GM21786 (cell line): ENCODE measurements at regions not wholly inside any gene's neighbourhood (a gene's known extent, or its start where the extent isn't known, plus 50 kb on each side); places are given as distances from the start of the nearest gene placed in this dataset.
"Not testable (repeated sequence)": the region's sequence is repeated elsewhere in the genome, so short reads cannot be mapped to it uniquely, and the experiment has no call there.

Experiments
- ATAC-seq: cut with Tn5 transposase; IDR thresholded peaks from one replicate; pipeline ENCODE4 v1.9.1; 2021; ENCODE audit not compliant: unreplicated experiment

GRCh38 chr4:158122501-158122900 lies 50.3 kb downstream of the GASK1B start:
- ATAC-seq = no peak

- no peak for ATAC-seq
Measured at GRCh38 chr4:158121161-158121579, 51.7 kb downstream of the GASK1B start.

GRCh38 chr4:158120645-158121151 lies 52.1 kb downstream of the GASK1B start:
- ATAC-seq = not testable (repeated sequence)

- ATAC-seq = no peak
Measured at GRCh38 chr4:158112611-158113010, 60.2 kb downstream of the GASK1B start.

GRCh38 chr4:158111241-158111640 lies 61.6 kb downstream of the GASK1B start:
- ATAC-seq = no peak

- no peak for ATAC-seq
Measured at GRCh38 chr4:158102904-158103303, 69.9 kb downstream of the GASK1B start.

GRCh38 chr4:158099686-158100085 lies 73.1 kb downstream of the GASK1B start:
- ATAC-seq = no peak

GRCh38 chr4:158098802-158099201 lies 74.0 kb downstream of the GASK1B start:
- no peak for ATAC-seq

GRCh38 chr4:158094413-158095134 lies 78.3 kb downstream of the GASK1B start:
- no peak for ATAC-seq

GRCh38 chr4:158090323-158090722 lies 82.5 kb downstream of the GASK1B start:
- ATAC-seq = no peak

GRCh38 chr4:158089897-158090296 lies 82.9 kb downstream of the GASK1B start:
- ATAC-seq = not testable (repeated sequence)

- ATAC-seq = no peak
Measured at GRCh38 chr4:158080354-158080753, 92.5 kb downstream of the GASK1B start.

- ATAC-seq = no peak
Measured at GRCh38 chr4:158079661-158080060, 93.2 kb downstream of the GASK1B start.

GRCh38 chr4:158077835-158078234 lies 95.0 kb downstream of the GASK1B start:
- no peak for ATAC-seq

- no peak for ATAC-seq
Measured at GRCh38 chr4:158074851-158075250, 98.0 kb downstream of the GASK1B start.

GRCh38 chr4:158071931-158072330 lies 100.9 kb downstream of the GASK1B start:
- ATAC-seq = no peak

- ATAC-seq = no peak
Measured at GRCh38 chr4:158068068-158068467, 104.8 kb downstream of the GASK1B start.

GRCh38 chr4:158067646-158068045 lies 105.2 kb downstream of the GASK1B start:
- no peak for ATAC-seq

- ATAC-seq = no peak
Measured at GRCh38 chr4:158065603-158066002, 107.2 kb downstream of the GASK1B start.

GRCh38 chr4:158065176-158065575 lies 107.6 kb downstream of the GASK1B start:
- ATAC-seq = no peak

- no peak for ATAC-seq
Measured at GRCh38 chr4:158056689-158057245, 116.1 kb downstream of the GASK1B start.

- no peak for ATAC-seq
Measured at GRCh38 chr4:158055668-158056067, 117.2 kb downstream of the GASK1B start.

GRCh38 chr4:158053801-158054200 lies 119.0 kb downstream of the GASK1B start:
- no peak for ATAC-seq
